ENCODE measurements at regions not wholly inside any gene's neighbourhood (a gene's known extent, or its start where the extent isn't known, plus 50 kb on each side); places are given as distances from the start of the nearest gene placed in this dataset.

DNA sequence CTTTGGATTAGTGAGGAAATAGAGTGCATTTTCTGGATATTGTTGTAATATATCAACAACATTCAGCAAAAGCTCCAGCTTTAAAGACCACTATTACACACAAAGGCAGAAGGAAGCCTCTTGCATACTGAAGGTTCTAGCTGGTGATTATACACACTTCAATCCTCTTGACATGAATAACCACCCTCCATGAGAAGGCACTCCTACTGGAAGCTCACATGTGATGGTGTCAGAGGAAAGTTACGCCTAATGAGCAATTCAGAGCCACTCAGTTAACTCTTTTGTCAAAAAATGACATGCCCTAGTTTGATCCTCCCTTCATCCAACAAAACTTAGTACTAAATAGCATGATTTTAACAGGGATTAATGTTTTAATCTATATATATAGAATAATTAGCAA, 124.6 kb upstream of the LYSMD4 start:
- intact Hi-C loops (cut with micrococcal nuclease) (no loop called here), dilution Hi-C loops (cut with HindIII; ENCODE audit: low sequenced_read_pairs, unreplicated experiment) (no loop called here), in situ Hi-C loops (cut with MboI; ENCODE audit: low sequenced_read_pairs) (no loop called here)
- H3K27ac ChIP-seq (ENCODE audit: insufficient read depth, low read length), result no peak overlapping the region
- H3K4me3 ChIP-seq (ENCODE audit: insufficient read depth, low read depth, low read length), result no peak overlapping the region
- H3K36me3 ChIP-seq (ENCODE audit: control insufficient read depth, insufficient read depth, low read length), result no peaks in the 10 kb centered on the region
- H3K14ac ChIP-seq (replicated peaks; ENCODE audit: low read depth, low read length), result no peak overlapping the region
- POLR2A ChIA-PET (ENCODE audit: unreplicated experiment), result no interaction called here
- H3K4me2 ChIP-seq (ENCODE audit: low read depth, low read length), result no peak overlapping the region
- H3K79me1 ChIP-seq (ENCODE audit: low read depth in 1 of 2, low read length in 2 of 2), result no peaks in the 10 kb centered on the region
- TF ChIP-seq SMC3 (IDR thresholded peaks at IDR 0.05; ENCODE audit: low read depth, low read length) (no peak), NFE2L2 (IDR thresholded peaks at IDR 0.05; ENCODE audit: low read depth, low read length) (no peak), MAZ (IDR thresholded peaks at IDR 0.05; ENCODE audit: borderline replicate concordance, low read depth, low read length) (no peak), ELK1 (IDR thresholded peaks at IDR 0.05; ENCODE audit: borderline replicate concordance, low read depth, low read length) (no peak), MAFK (IDR thresholded peaks at IDR 0.05; ENCODE audit: low read depth, low read length) (no peak), FOS (IDR thresholded peaks at IDR 0.05; ENCODE audit: low read depth, low read length) (no peak), CHD1 (IDR thresholded peaks at IDR 0.05; ENCODE audit: low read depth, low read length) (no peak), RAD21 (IDR thresholded peaks at IDR 0.05; ENCODE audit: low read length) (no peak), RCOR1 (IDR thresholded peaks at IDR 0.05; ENCODE audit: insufficient replicate concordance, low read length) (no peak), CEBPB (IDR thresholded peaks at IDR 0.05; ENCODE audit: low read depth, low read length) (no peak), BHLHE40 (IDR thresholded peaks at IDR 0.05; ENCODE audit: low read depth, low read length) (no peak), RFX5 (IDR thresholded peaks at IDR 0.05; ENCODE audit: low read depth, low read length) (no peak), MXI1 (IDR thresholded peaks at IDR 0.05; ENCODE audit: borderline replicate concordance, low read depth, low read length) (no peak), POLR2A (IDR thresholded peaks at IDR 0.05; ENCODE audit: low read depth, low read length) (no peak)
- TF ChIP-seq, protein P1, sequence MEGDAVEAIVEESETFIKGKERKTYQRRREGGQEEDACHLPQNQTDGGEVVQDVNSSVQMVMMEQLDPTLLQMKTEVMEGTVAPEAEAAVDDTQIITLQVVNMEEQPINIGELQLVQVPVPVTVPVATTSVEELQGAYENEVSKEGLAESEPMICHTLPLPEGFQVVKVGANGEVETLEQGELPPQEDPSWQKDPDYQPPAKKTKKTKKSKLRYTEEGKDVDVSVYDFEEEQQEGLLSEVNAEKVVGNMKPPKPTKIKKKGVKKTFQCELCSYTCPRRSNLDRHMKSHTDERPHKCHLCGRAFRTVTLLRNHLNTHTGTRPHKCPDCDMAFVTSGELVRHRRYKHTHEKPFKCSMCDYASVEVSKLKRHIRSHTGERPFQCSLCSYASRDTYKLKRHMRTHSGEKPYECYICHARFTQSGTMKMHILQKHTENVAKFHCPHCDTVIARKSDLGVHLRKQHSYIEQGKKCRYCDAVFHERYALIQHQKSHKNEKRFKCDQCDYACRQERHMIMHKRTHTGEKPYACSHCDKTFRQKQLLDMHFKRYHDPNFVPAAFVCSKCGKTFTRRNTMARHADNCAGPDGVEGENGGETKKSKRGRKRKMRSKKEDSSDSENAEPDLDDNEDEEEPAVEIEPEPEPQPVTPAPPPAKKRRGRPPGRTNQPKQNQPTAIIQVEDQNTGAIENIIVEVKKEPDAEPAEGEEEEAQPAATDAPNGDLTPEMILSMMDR (conservative IDR thresholded peaks at IDR 0.05; ENCODE audit: low read depth, low read length), result no peak
- TF ChIP-seq, protein P2, sequence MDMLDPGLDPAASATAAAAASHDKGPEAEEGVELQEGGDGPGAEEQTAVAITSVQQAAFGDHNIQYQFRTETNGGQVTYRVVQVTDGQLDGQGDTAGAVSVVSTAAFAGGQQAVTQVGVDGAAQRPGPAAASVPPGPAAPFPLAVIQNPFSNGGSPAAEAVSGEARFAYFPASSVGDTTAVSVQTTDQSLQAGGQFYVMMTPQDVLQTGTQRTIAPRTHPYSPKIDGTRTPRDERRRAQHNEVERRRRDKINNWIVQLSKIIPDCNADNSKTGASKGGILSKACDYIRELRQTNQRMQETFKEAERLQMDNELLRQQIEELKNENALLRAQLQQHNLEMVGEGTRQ (IDR thresholded peaks at IDR 0.05; ENCODE audit: low read depth, low read length), result no peak
- BruUV-seq (replicated peaks), result no TSS peak
- no peak overlapping the region for H2BK20ac ChIP-seq (ENCODE audit: low read depth, low read length)
- no peaks in the 10 kb centered on the region for H3K9me3 ChIP-seq (ENCODE audit: control insufficient read depth, insufficient read depth, low read length)
- H2AK5ac ChIP-seq (ENCODE audit: low read depth, low read length), result no peak overlapping the region
- H3K23ac ChIP-seq (ENCODE audit: low read depth, low read length), result no peak overlapping the region
- no peaks in the 10 kb centered on the region for H3K4me1 ChIP-seq (ENCODE audit: control insufficient read depth, insufficient read depth, low read length)
- no CpG with 5 or more reads among the region's 1 CpG for WGBS, 2 experiments (ENCODE audit: extremely low coverage in 2 of 2, insufficient read length in 1 of 2)
- H4K91ac ChIP-seq (ENCODE audit: insufficient read depth, low read depth, low read length), result no peak overlapping the region
- H4K5ac ChIP-seq (ENCODE audit: low read depth, low read length), result no peak overlapping the region
- no peaks in the 10 kb centered on the region for H4K20me1 ChIP-seq (ENCODE audit: insufficient read depth, low read length)
- CTCF ChIA-PET, result no interaction called here
- H2AK9ac ChIP-seq (replicated peaks; ENCODE audit: low read depth, low read length, poor library complexity), result no peak overlapping the region
- H3K56ac ChIP-seq (ENCODE audit: extremely low read depth, insufficient read depth, low read length), result no peak overlapping the region
- no peaks in the 10 kb centered on the region for H3K27me3 ChIP-seq (ENCODE audit: control insufficient read depth, insufficient read depth, low read length)
- H3K9ac ChIP-seq (ENCODE audit: low read depth, low read length), result no peak overlapping the region
- H2BK5ac ChIP-seq (ENCODE audit: low read depth, low read length, poor library complexity, severe bottlenecking), result no peak overlapping the region
- DNase-seq, result no peak
- ATAC-seq (ENCODE audit: low read depth), result no peak
- H4K8ac ChIP-seq (ENCODE audit: low read depth in 2 of 2, low read length in 2 of 2), result no peak overlapping the region
- H3K9me1 ChIP-seq (ENCODE audit: insufficient read depth, low read length), result no peaks in the 10 kb centered on the region
- H2AFZ ChIP-seq (replicated peaks; ENCODE audit: low read length, poor library complexity), result no peak overlapping the region
- no peak overlapping the region for H3K18ac ChIP-seq (ENCODE audit: low read depth, low read length)
- no peak overlapping the region for H2BK120ac ChIP-seq (ENCODE audit: low read depth, low read length)
- no peak overlapping the region for H3K4ac ChIP-seq (ENCODE audit: low read depth, low read length)
- H2BK15ac ChIP-seq (ENCODE audit: low read depth, low read length), result no peak overlapping the region
